IMR-90 (cell line): ENCODE measurements at regions not wholly inside any gene's neighbourhood (a gene's known extent, or its start where the extent isn't known, plus 50 kb on each side); places are given as distances from the start of the nearest gene placed in this dataset.

ENCODE experiments used
- ATAC-seq: fragments of 200-7000 bp; cut with Tn5 transposase; 2 replicates; pipeline ENCODE4 v1.9.1; 2020; ENCODE audit warnings: low read depth, mild to moderate bottlenecking, moderate library complexity
- BruUV-seq: library from RNA; stranded (reverse); fragments of 400-500 nt; replicated peaks from 2 replicates; lab custom pipeline; 2021; lab: Mats Ljungman, UMichigan
- CTCF ChIA-PET: fragments of 300-600 bp; formaldehyde crosslinking; extraction: SDS; loops from one replicate; lab custom pipeline; 2021; ENCODE audit warnings: antibody characterized with exemption; lab: Yijun Ruan, JAX
- POLR2A ChIA-PET: fragments of 300-600 bp; sonication (Branson Sonifier 250); formaldehyde crosslinking; loops from one replicate; lab custom pipeline; 2022; ENCODE audit warnings: antibody characterized with exemption; ENCODE audit not compliant: unreplicated experiment; lab: Charles Lee
- DNase-seq: peaks from one replicate; pipeline ENCODE4 v3.0.0; 2013
- H2AFZ ChIP-seq: replicated peaks from 2 replicates; pipeline ENCODE3; 2013; ENCODE audit warnings: low read length, mild to moderate bottlenecking; ENCODE audit not compliant: poor library complexity
- H2AK5ac ChIP-seq: 2 replicates; pipeline ENCODE4 v1.6.1; 2013; ENCODE audit warnings: low read depth, low read length, inconsistent platforms
- H2AK9ac ChIP-seq: replicated peaks from 2 replicates; pipeline ENCODE3; 2013; ENCODE audit warnings: mild to moderate bottlenecking, low read depth, low read length, moderate library complexity; ENCODE audit not compliant: poor library complexity
- H2BK120ac ChIP-seq: 2 replicates; pipeline ENCODE4 v1.6.1; 2013; ENCODE audit warnings: low read depth, low read length, inconsistent platforms
- H2BK15ac ChIP-seq: 3 replicates; pipeline ENCODE4 v1.6.1; 2013; ENCODE audit warnings: low read depth, low read length, inconsistent platforms
- H2BK20ac ChIP-seq: 2 replicates; pipeline ENCODE4 v1.6.1; 2013; ENCODE audit warnings: low read depth, mild to moderate bottlenecking, inconsistent platforms, low read length, moderate library complexity
- H2BK5ac ChIP-seq: 2 replicates; pipeline ENCODE4 v1.6.1; 2013; ENCODE audit warnings: mild to moderate bottlenecking, low read depth, low read length, inconsistent platforms; ENCODE audit not compliant: poor library complexity, severe bottlenecking
- H3K14ac ChIP-seq: replicated peaks from 2 replicates; pipeline ENCODE4 v1.6.1; 2013; ENCODE audit warnings: low read depth, low read length, inconsistent platforms
- H3K18ac ChIP-seq: 2 replicates; pipeline ENCODE4 v1.6.1; 2013; ENCODE audit warnings: low read depth, low read length, control low read depth
- H3K23ac ChIP-seq: 2 replicates; pipeline ENCODE4 v1.6.1; 2013; ENCODE audit warnings: low read depth, low read length, inconsistent platforms
- H3K27ac ChIP-seq: 2 replicates; pipeline ENCODE4 v1.5.1; 2013; ENCODE audit warnings: mild to moderate bottlenecking, control low read depth, low read length; ENCODE audit not compliant: insufficient read depth
- H3K27me3 ChIP-seq: 2 replicates; pipeline ENCODE4 v1.6.1; 2013; ENCODE audit warnings: low read length; ENCODE audit not compliant: control insufficient read depth, insufficient read depth
- H3K36me3 ChIP-seq: 2 replicates; pipeline ENCODE4 v1.6.1; 2013; ENCODE audit warnings: low read length, mixed read lengths; ENCODE audit not compliant: control insufficient read depth, insufficient read depth
- H3K4ac ChIP-seq: 2 replicates; pipeline ENCODE4 v1.6.1; 2013; ENCODE audit warnings: low read depth, low read length, inconsistent platforms
- H3K4me1 ChIP-seq: 2 replicates; pipeline ENCODE4 v1.6.1; 2013; ENCODE audit warnings: low read length, mixed read lengths; ENCODE audit not compliant: control insufficient read depth, insufficient read depth
- H3K4me2 ChIP-seq: 2 replicates; pipeline ENCODE4 v1.6.1; 2013; ENCODE audit warnings: low read depth, mild to moderate bottlenecking, control low read depth, low read length, moderate library complexity
- H3K4me3 ChIP-seq: 2 replicates; pipeline ENCODE4 v1.5.1; 2013; ENCODE audit warnings: low read depth, mild to moderate bottlenecking, control low read depth, low read length, moderate library complexity; ENCODE audit not compliant: insufficient read depth
- H3K56ac ChIP-seq: 2 replicates; pipeline ENCODE4 v1.6.1; 2013; ENCODE audit warnings: low read length, inconsistent platforms; ENCODE audit not compliant: insufficient read depth; ENCODE audit errors: extremely low read depth
- H3K79me1 ChIP-seq, 2 experiments: 2 replicates each; pipeline ENCODE4 v1.6.1; 2013; ENCODE audit warnings: low read length in 2 of 2, inconsistent platforms in 1 of 2, low read depth in 1 of 2
- H3K9ac ChIP-seq: 2 replicates; pipeline ENCODE4 v1.6.1; 2013; ENCODE audit warnings: low read depth, low read length, control low read depth
- H3K9me1 ChIP-seq: 2 replicates; pipeline ENCODE4 v1.6.1; 2013; ENCODE audit warnings: low read length, inconsistent platforms; ENCODE audit not compliant: insufficient read depth
- H3K9me3 ChIP-seq: 2 replicates; pipeline ENCODE4 v1.6.1; 2013; ENCODE audit warnings: low read length; ENCODE audit not compliant: control insufficient read depth, insufficient read depth
- H4K20me1 ChIP-seq: 2 replicates; pipeline ENCODE4 v1.6.1; 2013; ENCODE audit warnings: low read length, inconsistent platforms; ENCODE audit not compliant: insufficient read depth
- H4K5ac ChIP-seq: 2 replicates; pipeline ENCODE4 v1.6.1; 2013; ENCODE audit warnings: mild to moderate bottlenecking, low read depth, low read length, control low read depth
- H4K8ac ChIP-seq, 2 experiments: 2 replicates each; pipeline ENCODE4 v1.6.1; 2013; ENCODE audit warnings: low read depth in 2 of 2, low read length in 2 of 2, control low read depth in 1 of 2, inconsistent platforms in 1 of 2
- H4K91ac ChIP-seq: 2 replicates; pipeline ENCODE4 v1.6.1; 2013; ENCODE audit warnings: low read depth, low read length, inconsistent platforms; ENCODE audit not compliant: insufficient read depth
- BHLHE40 ChIP-seq: fragments of 150-350 bp; IDR thresholded peaks from 2 replicates; pipeline ENCODE4 v1.6.1; 2016; ENCODE audit warnings: mild to moderate bottlenecking, low read depth, low read length
- CEBPB ChIP-seq: IDR thresholded peaks from 2 replicates; pipeline ENCODE4 v1.6.1; 2012; ENCODE audit warnings: low read depth, low read length, improper control_type of control experiment
- CHD1 ChIP-seq: IDR thresholded peaks from 2 replicates; pipeline ENCODE4 v1.6.1; 2012; ENCODE audit warnings: low read depth, low read length, improper control_type of control experiment
- CTCF ChIP-seq: conservative IDR thresholded peaks from 2 replicates; pipeline ENCODE4 v1.5.1; 2012; ENCODE audit warnings: mild to moderate bottlenecking, low read depth, low read length, improper control_type of control experiment
- ELK1 ChIP-seq: fragments of 150-350 bp; IDR thresholded peaks from 2 replicates; pipeline ENCODE4 v1.6.1; 2016; ENCODE audit warnings: low read depth, mild to moderate bottlenecking, low read length, moderate library complexity, borderline replicate concordance
- FOS ChIP-seq: fragments of 150-350 bp; IDR thresholded peaks from 2 replicates; pipeline ENCODE4 v1.6.1; 2016; ENCODE audit warnings: low read depth, low read length
- MAFK ChIP-seq: IDR thresholded peaks from 2 replicates; pipeline ENCODE4 v1.6.1; 2012; ENCODE audit warnings: low read depth, low read length, improper control_type of control experiment
- MAZ ChIP-seq: IDR thresholded peaks from 2 replicates; pipeline ENCODE4 v1.6.1; 2012; ENCODE audit warnings: low read depth, mild to moderate bottlenecking, low read length, improper control_type of control experiment, moderate library complexity, borderline replicate concordance
- MXI1 ChIP-seq: IDR thresholded peaks from 2 replicates; pipeline ENCODE4 v1.6.1; 2012; ENCODE audit warnings: low read depth, mild to moderate bottlenecking, low read length, moderate library complexity, borderline replicate concordance
- NFE2L2 ChIP-seq: fragments of 150-350 bp; IDR thresholded peaks from 2 replicates; pipeline ENCODE4 v1.6.1; 2016; ENCODE audit warnings: low read depth, mild to moderate bottlenecking, low read length
- POLR2A ChIP-seq: IDR thresholded peaks from 2 replicates; pipeline ENCODE4 v1.6.1; 2012; ENCODE audit warnings: mild to moderate bottlenecking, low read depth, low read length
- RAD21 ChIP-seq: IDR thresholded peaks from 2 replicates; pipeline ENCODE4 v1.6.1; 2012; ENCODE audit warnings: low read length, improper control_type of control experiment
- RCOR1 ChIP-seq: IDR thresholded peaks from 2 replicates; pipeline ENCODE4 v1.6.1; 2012; ENCODE audit warnings: mild to moderate bottlenecking, low read length, improper control_type of control experiment; ENCODE audit not compliant: insufficient replicate concordance
- RFX5 ChIP-seq: IDR thresholded peaks from 2 replicates; pipeline ENCODE4 v1.8.0; 2012; ENCODE audit warnings: low read depth, mild to moderate bottlenecking, low read length, moderate library complexity
- SMC3 ChIP-seq: fragments of 150-350 bp; IDR thresholded peaks from 2 replicates; pipeline ENCODE4 v1.6.1; 2016; ENCODE audit warnings: low read depth, mild to moderate bottlenecking, antibody characterized with exemption, low read length, moderate library complexity
- USF2 ChIP-seq: fragments of 150-350 bp; IDR thresholded peaks from 2 replicates; pipeline ENCODE4 v1.6.1; 2017; ENCODE audit warnings: mild to moderate bottlenecking, antibody characterized with exemption, low read length, low read depth
- WGBS, 2 experiments: methylation state at CpG; one replicate each; pipeline versions ENCODE4 v1.1.5 to v1.1.7; 2013; ENCODE audit warnings: missing lambda C conversion rate in 2 of 2; ENCODE audit not compliant: insufficient read length in 1 of 2; ENCODE audit errors: extremely low coverage in 2 of 2; 5-methylcytosine and 5-hydroxymethylcytosine counted together
- dilution Hi-C: fragments of 300-500 bp; cut with HindIII; formaldehyde crosslinking; loops from one replicate; pipeline ENCODE4 v1.14.3; 2018; ENCODE audit warnings: low sequenced_read_pairs; ENCODE audit not compliant: unreplicated experiment
- in situ Hi-C: fragments of 300-500 bp; cut with MboI; formaldehyde crosslinking; loops from 3 replicates; pipeline ENCODE4 v1.14.3; 2019; ENCODE audit warnings: low sequenced_read_pairs, inconsistent platforms, mixed read lengths
- intact Hi-C: fragments of 100-400 bp; cut with micrococcal nuclease; formaldehyde crosslinking; loops from 2 replicates; pipeline ENCODE4 v1.10.0; 2022

GRCh38 chr13:57813651-57814050 lies 182.1 kb downstream of the PCDH17 start:
- Histone ChIP-seq H3K23ac (no peak overlapping the region), H3K4me2 (no peak overlapping the region), H3K4ac (no peak overlapping the region), H3K4me1 (no peaks in the 10 kb centered on the region), H2AFZ (no peak overlapping the region), H3K9me3 (no peaks in the 10 kb centered on the region; the same call in 1 of the 2 replicates), H3K14ac (no peak overlapping the region), H2AK5ac (no peak overlapping the region), H2BK120ac (no peak overlapping the region), H3K36me3 (no peaks in the 10 kb centered on the region), H4K8ac (no peak overlapping the region), H4K91ac (no peak overlapping the region), H3K9ac (no peak overlapping the region), H2BK15ac (no peak overlapping the region), H3K18ac (no peak overlapping the region), H3K9me1 (no peaks in the 10 kb centered on the region), H3K27ac (no peak overlapping the region), H2BK5ac (no peak overlapping the region), H3K56ac (no peak overlapping the region), H2BK20ac (no peak overlapping the region), H4K5ac (no peak overlapping the region), H2AK9ac (no peak overlapping the region), H4K20me1 (no peaks in the 10 kb centered on the region), H3K79me1 (no peaks in the 10 kb centered on the region), H3K27me3 (no peaks in the 10 kb centered on the region), H3K4me3 (no peak overlapping the region)
- DNase-seq (no peak), ATAC-seq (no peak)
- TF ChIP-seq RFX5, result no peak
- no peak for TF ChIP-seq USF2
- no peak for TF ChIP-seq CTCF
- TF ChIP-seq CHD1, result no peak
- no peak for TF ChIP-seq MXI1
- TF ChIP-seq CEBPB, result no peak
- TF ChIP-seq ELK1, result no peak
- no peak for TF ChIP-seq BHLHE40
- TF ChIP-seq RAD21, result no peak
- no peak for TF ChIP-seq FOS
- no peak for TF ChIP-seq MAZ
- TF ChIP-seq SMC3, result no peak
- TF ChIP-seq RCOR1, result no peak
- no peak for TF ChIP-seq MAFK
- no peak for TF ChIP-seq NFE2L2
- TF ChIP-seq POLR2A, result no peak
- in situ Hi-C loops (no loop called here), dilution Hi-C loops (no loop called here), intact Hi-C loops (no loop called here)
- no CpG with 5 or more reads among the region's 2 CpGs for WGBS, 2 experiments
- ChIA-PET POLR2A (no interaction called here), CTCF (no interaction called here)
- BruUV-seq, result no TSS peak
